ENCODE measurements at regions not wholly inside any gene's neighbourhood (a gene's known extent, or its start where the extent isn't known, plus 50 kb on each side); places are given as distances from the start of the nearest gene placed in this dataset.

DNA sequence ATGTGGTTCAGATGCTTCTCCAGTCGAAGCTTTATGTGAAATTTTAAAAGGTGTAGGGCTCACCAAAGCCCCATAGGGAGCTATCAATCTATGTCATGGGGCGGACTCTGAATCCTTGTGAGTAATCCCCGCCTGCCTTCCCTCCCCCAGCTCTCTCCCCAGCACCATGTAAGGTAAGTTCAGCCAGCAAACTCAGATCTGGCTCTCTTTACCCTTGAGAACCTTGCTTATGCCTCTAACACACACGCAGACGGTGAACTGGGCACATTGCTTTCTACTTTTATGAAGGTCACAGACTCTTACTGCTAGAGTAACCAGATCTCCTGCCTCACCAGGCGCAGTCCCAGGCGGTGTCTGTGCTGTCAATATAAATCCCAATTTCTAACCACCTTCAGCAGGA is 82.6 kb upstream of the CNKSR3 start:
- Histone ChIP-seq H3K79me2 (ENCODE audit: insufficient read depth, low read length) (no peaks in the 10 kb centered on the region), H4K20me1 (ENCODE audit: insufficient read depth, low read length) (no peaks in the 10 kb centered on the region), H3K36me3 (replicated peaks in 1 of 2; ENCODE audit: control insufficient read depth in 1 of 2, insufficient read depth in 2 of 2, low read length in 2 of 2) (no peaks in the 10 kb centered on the region), H2AFZ (ENCODE audit: insufficient read depth, low read depth, low read length, poor library complexity, severe bottlenecking) (no peak overlapping the region), H3K9ac (ENCODE audit: insufficient read depth, low read length, poor library complexity, severe bottlenecking) (no peak overlapping the region), H3K27me3 (ENCODE audit: control insufficient read depth in 2 of 2, insufficient read depth in 2 of 2, low read length in 2 of 2) (no peaks in the 10 kb centered on the region), H3K4me3 (replicated peaks in 1 of 3; ENCODE audit: low read depth in 2 of 3, low read length in 3 of 3) (no peak overlapping the region), H3K9me3 (replicated peaks in 1 of 2; ENCODE audit: control insufficient read depth in 1 of 2, insufficient read depth in 1 of 2, low read length in 2 of 2) (no peaks in the 10 kb centered on the region), H3K4me1 (ENCODE audit: control insufficient read depth in 1 of 2, insufficient read depth in 2 of 2, low read length in 2 of 2) (no peaks in the 10 kb centered on the region), H3K4me2 (replicated peaks; ENCODE audit: extremely low read depth, low read length, poor library complexity, severe bottlenecking) (no peak overlapping the region), H3K27ac (ENCODE audit: low read depth in 1 of 2, low read length in 2 of 2) (no peak overlapping the region)
- no peaks in the 10 kb centered on the region for H3K4me1 Mint-ChIP-seq
- no peak for DNase-seq
- intact Hi-C loops (cut with micrococcal nuclease), result no loop called here
- 95% methylated on average over 5 of the region's 7 CpGs for WGBS (ENCODE audit: insufficient coverage)
- H3K27ac Mint-ChIP-seq, result no peak overlapping the region
- H3K4me3 Mint-ChIP-seq, result no peak overlapping the region
- TF ChIP-seq, protein P1, sequence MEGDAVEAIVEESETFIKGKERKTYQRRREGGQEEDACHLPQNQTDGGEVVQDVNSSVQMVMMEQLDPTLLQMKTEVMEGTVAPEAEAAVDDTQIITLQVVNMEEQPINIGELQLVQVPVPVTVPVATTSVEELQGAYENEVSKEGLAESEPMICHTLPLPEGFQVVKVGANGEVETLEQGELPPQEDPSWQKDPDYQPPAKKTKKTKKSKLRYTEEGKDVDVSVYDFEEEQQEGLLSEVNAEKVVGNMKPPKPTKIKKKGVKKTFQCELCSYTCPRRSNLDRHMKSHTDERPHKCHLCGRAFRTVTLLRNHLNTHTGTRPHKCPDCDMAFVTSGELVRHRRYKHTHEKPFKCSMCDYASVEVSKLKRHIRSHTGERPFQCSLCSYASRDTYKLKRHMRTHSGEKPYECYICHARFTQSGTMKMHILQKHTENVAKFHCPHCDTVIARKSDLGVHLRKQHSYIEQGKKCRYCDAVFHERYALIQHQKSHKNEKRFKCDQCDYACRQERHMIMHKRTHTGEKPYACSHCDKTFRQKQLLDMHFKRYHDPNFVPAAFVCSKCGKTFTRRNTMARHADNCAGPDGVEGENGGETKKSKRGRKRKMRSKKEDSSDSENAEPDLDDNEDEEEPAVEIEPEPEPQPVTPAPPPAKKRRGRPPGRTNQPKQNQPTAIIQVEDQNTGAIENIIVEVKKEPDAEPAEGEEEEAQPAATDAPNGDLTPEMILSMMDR (IDR thresholded peaks at IDR 0.05), result no peak
- peaks cover 0 to 3% (median 0%) of the 10 kb centered on the region in 7 donors for H3K9me3 Mint-ChIP-seq
- H3K36me3 Mint-ChIP-seq, result no peaks in the 10 kb centered on the region
- peaks cover 0 to 1% (median 0%) of the 10 kb centered on the region in 3 donors for H3K27me3 Mint-ChIP-seq (ENCODE audit: low read depth in 3 of 3)

DNA sequence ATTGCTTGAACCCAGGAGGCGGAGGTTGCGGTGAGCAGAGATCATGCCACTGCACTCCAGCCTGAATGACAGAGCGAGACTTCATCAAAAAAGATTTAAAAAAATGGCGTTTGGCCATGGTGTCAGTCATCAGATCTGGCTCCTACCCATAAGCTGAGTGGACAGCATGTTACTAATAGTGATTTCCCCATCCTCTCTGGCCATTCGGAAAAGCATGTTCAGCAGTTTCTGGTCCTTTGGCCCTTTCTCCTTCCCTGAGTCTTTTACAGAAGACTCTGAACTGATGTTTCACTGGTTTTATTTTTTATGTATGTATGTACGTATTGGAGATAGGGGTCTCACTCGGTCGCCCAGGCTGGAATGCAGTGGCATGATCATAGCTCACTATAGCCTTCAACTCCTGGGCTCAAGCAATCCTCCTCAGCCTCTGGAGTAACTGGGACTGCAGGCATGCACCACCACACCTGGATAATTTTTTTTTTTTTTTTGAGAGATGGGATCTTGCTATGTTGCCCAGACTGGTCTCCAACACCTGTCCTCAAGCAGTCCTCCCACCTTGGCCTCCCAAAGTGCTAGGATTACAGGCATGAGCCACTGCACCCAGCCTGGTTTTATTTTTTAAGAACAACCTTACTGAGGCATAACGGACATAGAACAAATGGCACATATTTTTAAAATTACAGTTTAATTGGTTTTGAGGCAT is 84.2 kb upstream of the CNKSR3 start:
- peaks cover 0 to 3% (median 0%) of the 10 kb centered on the region in 7 donors for H3K9me3 Mint-ChIP-seq
- no peaks in the 10 kb centered on the region for H3K27me3 Mint-ChIP-seq (ENCODE audit: low read depth in 3 of 3)
- no peak overlapping the region for H2AFZ ChIP-seq (ENCODE audit: insufficient read depth, low read depth, low read length, poor library complexity, severe bottlenecking)
- H3K27ac ChIP-seq (ENCODE audit: low read depth in 1 of 2, low read length in 2 of 2), result no peak overlapping the region
- TF ChIP-seq, protein P1 (IDR thresholded peaks at IDR 0.05), result no peak
- no peaks in the 10 kb centered on the region for H3K36me3 ChIP-seq (replicated peaks in 1 of 2; ENCODE audit: control insufficient read depth in 1 of 2, insufficient read depth in 2 of 2, low read length in 2 of 2)
- no peak overlapping the region for H3K4me3 ChIP-seq (replicated peaks in 1 of 3; ENCODE audit: low read depth in 2 of 3, low read length in 3 of 3)
- no peaks in the 10 kb centered on the region for H3K36me3 Mint-ChIP-seq
- no peak overlapping the region for H3K4me2 ChIP-seq (replicated peaks; ENCODE audit: extremely low read depth, low read length, poor library complexity, severe bottlenecking)
- no peaks in the 10 kb centered on the region for H3K9me3 ChIP-seq (replicated peaks in 1 of 2; ENCODE audit: control insufficient read depth in 1 of 2, insufficient read depth in 1 of 2, low read length in 2 of 2)
- no peaks in the 10 kb centered on the region for H3K4me1 ChIP-seq (ENCODE audit: control insufficient read depth in 1 of 2, insufficient read depth in 2 of 2, low read length in 2 of 2)
- 98% methylated on average over 4 of the region's 9 CpGs for WGBS (ENCODE audit: insufficient coverage)
- no peaks in the 10 kb centered on the region for H3K4me1 Mint-ChIP-seq
- no peak overlapping the region for H3K27ac Mint-ChIP-seq
- H3K4me3 Mint-ChIP-seq, result no peak overlapping the region
- H3K27me3 ChIP-seq (ENCODE audit: control insufficient read depth in 2 of 2, insufficient read depth in 2 of 2, low read length in 2 of 2), result no peaks in the 10 kb centered on the region
- no peak overlapping the region for H3K9ac ChIP-seq (ENCODE audit: insufficient read depth, low read length, poor library complexity, severe bottlenecking)
- no peaks in the 10 kb centered on the region for H4K20me1 ChIP-seq (ENCODE audit: insufficient read depth, low read length)
- intact Hi-C loops (cut with micrococcal nuclease), result no loop called here
- DNase-seq, result no peak
- no peaks in the 10 kb centered on the region for H3K79me2 ChIP-seq (ENCODE audit: insufficient read depth, low read length)
